ENCODE measurements at regions not wholly inside any gene's neighbourhood (a gene's known extent, or its start where the extent isn't known, plus 50 kb on each side); places are given as distances from the start of the nearest gene placed in this dataset.
A peak's percentile ranks its signal among the peaks of the same experiment; 100 is the strongest.

GRCh38 chr10:3016016-3016415, 51.3 kb upstream of the PFKP start:
- no peaks in the 10 kb centered on the region for H3K27me3 ChIP-seq (ENCODE audit: control insufficient read depth, insufficient read depth, low read length)
- H3K4me1 ChIP-seq (ENCODE audit: control insufficient read depth, insufficient read depth, low read length) = peaks cover 12% of the 10 kb centered on the region
- H3K36me3 ChIP-seq (ENCODE audit: control insufficient read depth, insufficient read depth, low read length) = no peaks in the 10 kb centered on the region
- no peak overlapping the region for H3K4me3 ChIP-seq (ENCODE audit: low read length)
- H3K27ac ChIP-seq (ENCODE audit: low read length) = no peak overlapping the region
- WGBS (ENCODE audit: insufficient coverage, low lambda C conversion rate) = 69% methylated on average over 6 of the region's 7 CpGs
- no peak for DNase-seq
- no peaks in the 10 kb centered on the region for H3K9me3 ChIP-seq (ENCODE audit: control insufficient read depth, low read depth, low read length)

DNA sequence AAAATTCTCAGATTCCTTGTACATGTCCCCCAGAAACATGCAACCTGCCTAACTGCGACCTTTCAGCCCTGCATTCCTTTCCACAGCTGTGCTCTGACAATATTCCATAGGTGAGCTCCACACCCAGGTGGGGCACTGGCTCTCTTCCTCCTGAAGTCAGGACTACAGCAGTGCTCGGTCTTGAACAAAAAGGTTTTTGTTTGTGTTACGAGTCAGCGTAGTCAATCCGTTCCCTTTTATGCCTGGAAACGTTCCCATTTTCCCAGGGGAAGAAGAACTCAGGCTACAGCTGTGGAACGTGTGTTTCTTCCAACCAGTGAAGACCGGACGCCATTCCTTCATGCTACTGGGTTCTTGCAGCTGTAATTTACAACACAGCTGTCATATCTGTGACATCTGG, 52.4 kb upstream of the PFKP start:
- H3K9me3 ChIP-seq (ENCODE audit: control insufficient read depth, low read depth, low read length) = no peaks in the 10 kb centered on the region
- H3K4me1 ChIP-seq (ENCODE audit: control insufficient read depth, insufficient read depth, low read length) = peaks cover 20% of the 10 kb centered on the region
- no peak overlapping the region for H3K4me3 ChIP-seq (ENCODE audit: low read length)
- peak; percentile 16 to 46 for DNase-seq
- H3K27ac ChIP-seq (ENCODE audit: low read length) = peak overlapping the region; percentile 34
- H3K36me3 ChIP-seq (ENCODE audit: control insufficient read depth, insufficient read depth, low read length) = no peaks in the 10 kb centered on the region
- WGBS (ENCODE audit: insufficient coverage, low lambda C conversion rate) = 27% methylated on average over 2 of the region's 9 CpGs
- no peaks in the 10 kb centered on the region for H3K27me3 ChIP-seq (ENCODE audit: control insufficient read depth, insufficient read depth, low read length)

DNA sequence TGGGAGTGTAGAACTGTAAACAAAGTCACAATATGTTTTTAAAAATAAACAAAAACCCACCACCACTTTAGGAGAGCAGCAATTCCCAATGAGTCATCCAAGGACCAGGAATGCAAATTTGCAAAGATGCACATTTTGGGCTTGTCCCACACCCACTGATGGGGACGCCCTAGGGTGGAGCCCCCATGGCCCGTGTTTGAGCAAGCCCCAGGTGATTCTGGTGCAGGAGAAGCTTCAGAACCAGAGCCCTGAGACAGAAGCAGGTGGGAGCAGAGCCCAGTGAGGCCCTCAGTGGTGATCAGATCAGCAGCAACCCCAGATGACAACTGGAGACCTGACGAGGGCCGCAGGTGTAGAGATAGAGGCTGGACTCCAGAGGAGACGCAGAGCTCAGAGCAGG, 55.1 kb upstream of the PFKP start:
- no peaks in the 10 kb centered on the region for H3K27me3 ChIP-seq (ENCODE audit: control insufficient read depth, insufficient read depth, low read length)

DNA sequence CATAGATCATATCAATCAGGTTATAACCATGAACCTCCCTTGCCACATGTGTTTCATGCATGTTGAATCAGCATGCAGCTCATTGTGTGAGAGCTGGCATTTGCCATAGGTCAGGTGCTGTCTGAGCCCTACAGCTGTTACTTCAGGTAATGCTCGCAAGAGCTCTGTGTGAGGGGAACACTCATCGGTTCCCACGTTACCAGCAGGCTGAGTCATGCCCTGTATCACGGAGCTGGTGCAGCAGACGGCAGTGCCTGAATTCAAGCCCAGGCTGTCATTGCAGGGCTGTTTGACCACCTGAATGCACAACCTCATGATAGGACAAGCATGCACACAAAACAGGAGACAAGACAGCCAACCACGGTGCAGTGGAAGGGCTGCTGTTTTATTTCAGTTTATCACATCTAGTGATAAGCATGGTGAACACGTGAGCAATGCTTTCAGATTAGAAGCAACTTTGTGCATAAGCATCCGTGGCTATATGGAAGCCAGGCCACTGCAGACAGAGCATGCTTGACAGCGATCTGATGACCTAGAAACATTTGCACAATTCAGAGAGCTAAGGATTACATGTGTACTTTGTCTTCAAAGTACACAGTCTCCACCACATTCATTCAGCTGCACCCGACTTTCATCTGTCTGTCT, 56.4 kb upstream of the PFKP start:
- peaks cover 27% of the 10 kb centered on the region for H3K4me1 ChIP-seq (ENCODE audit: control insufficient read depth, insufficient read depth, low read length)
- WGBS (ENCODE audit: insufficient coverage, low lambda C conversion rate) = no CpG with 5 or more reads among the region's 10 CpGs
- peak overlapping the region; percentile 39 for H3K27ac ChIP-seq (ENCODE audit: low read length)
- no peaks in the 10 kb centered on the region for H3K9me3 ChIP-seq (ENCODE audit: control insufficient read depth, low read depth, low read length)
- H3K36me3 ChIP-seq (ENCODE audit: control insufficient read depth, insufficient read depth, low read length) = no peaks in the 10 kb centered on the region
- DNase-seq = peak; percentile 76 to 77
- no peaks in the 10 kb centered on the region for H3K27me3 ChIP-seq (ENCODE audit: control insufficient read depth, insufficient read depth, low read length)
- H3K4me3 ChIP-seq (ENCODE audit: low read length) = no peak overlapping the region

More for the DNA sequence above, 55.1 kb upstream of the PFKP start:
- Histone ChIP-seq H3K9me3 (ENCODE audit: control insufficient read depth, low read depth, low read length) (no peaks in the 10 kb centered on the region), H3K27ac (ENCODE audit: low read length) (no peak overlapping the region), H3K4me1 (ENCODE audit: control insufficient read depth, insufficient read depth, low read length) (peaks cover 27% of the 10 kb centered on the region), H3K4me3 (ENCODE audit: low read length) (no peak overlapping the region), H3K36me3 (ENCODE audit: control insufficient read depth, insufficient read depth, low read length) (no peaks in the 10 kb centered on the region)
- WGBS (ENCODE audit: insufficient coverage, low lambda C conversion rate) = no CpG with 5 or more reads among the region's 5 CpGs
- DNase-seq = no peak

DNA sequence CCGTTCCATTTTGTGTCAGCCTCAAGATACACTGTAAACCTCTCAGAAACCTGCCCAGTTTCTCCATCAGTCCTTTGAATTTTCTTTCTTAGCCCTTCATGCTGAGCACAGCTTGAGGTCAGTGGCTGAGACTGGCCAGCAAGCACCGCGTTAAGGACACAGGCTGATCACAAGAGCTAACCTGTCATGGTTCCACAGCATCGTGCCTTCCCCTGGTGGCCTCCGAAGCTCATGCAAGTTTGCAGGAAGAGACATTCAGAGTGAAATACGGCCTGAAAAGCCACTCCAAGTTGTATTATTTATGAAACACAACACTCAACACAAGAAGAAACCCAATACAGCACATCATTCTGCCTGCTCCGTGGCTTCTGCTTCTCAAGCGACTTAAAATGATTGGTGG, 57.0 kb upstream of the PFKP start:
- Histone ChIP-seq H3K27me3 (ENCODE audit: control insufficient read depth, insufficient read depth, low read length) (no peaks in the 10 kb centered on the region), H3K27ac (ENCODE audit: low read length) (no peak overlapping the region), H3K9me3 (ENCODE audit: control insufficient read depth, low read depth, low read length) (no peaks in the 10 kb centered on the region), H3K4me1 (ENCODE audit: control insufficient read depth, insufficient read depth, low read length) (peaks cover 25% of the 10 kb centered on the region), H3K36me3 (ENCODE audit: control insufficient read depth, insufficient read depth, low read length) (no peaks in the 10 kb centered on the region), H3K4me3 (ENCODE audit: low read length) (no peak overlapping the region)
- WGBS (ENCODE audit: insufficient coverage, low lambda C conversion rate) = 100% methylated on average over 1 of the region's 8 CpGs
- no peak for DNase-seq

DNA sequence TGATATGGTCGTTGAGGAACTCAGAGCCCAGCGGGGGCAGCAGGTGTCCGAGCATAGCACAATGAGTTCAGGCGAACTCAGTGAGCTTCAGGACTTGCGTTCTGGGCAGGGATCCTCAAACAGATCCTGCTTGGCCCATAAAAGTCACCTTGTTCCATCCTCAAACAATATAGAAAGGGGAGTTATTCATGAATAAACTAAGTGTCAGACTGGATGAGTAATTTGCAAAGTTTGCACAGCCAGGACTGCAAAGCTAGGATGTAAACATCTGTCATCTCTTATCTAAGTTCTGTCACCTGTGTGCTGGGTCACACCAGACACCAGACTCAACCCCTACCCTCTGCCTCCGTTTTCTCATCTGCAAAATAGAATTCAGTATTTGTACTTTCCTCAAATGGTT, 58.0 kb upstream of the PFKP start:
- DNase-seq = no peak
- WGBS (ENCODE audit: insufficient coverage, low lambda C conversion rate) = no CpG with 5 or more reads among the region's 6 CpGs
- H3K4me3 ChIP-seq (ENCODE audit: low read length) = no peak overlapping the region
- H3K36me3 ChIP-seq (ENCODE audit: control insufficient read depth, insufficient read depth, low read length) = no peaks in the 10 kb centered on the region
- H3K27me3 ChIP-seq (ENCODE audit: control insufficient read depth, insufficient read depth, low read length) = no peaks in the 10 kb centered on the region
- H3K9me3 ChIP-seq (ENCODE audit: control insufficient read depth, low read depth, low read length) = no peaks in the 10 kb centered on the region
- no peak overlapping the region for H3K27ac ChIP-seq (ENCODE audit: low read length)
- H3K4me1 ChIP-seq (ENCODE audit: control insufficient read depth, insufficient read depth, low read length) = peaks cover 21% of the 10 kb centered on the region

- H3K4me3 ChIP-seq (ENCODE audit: low read length) = no peak overlapping the region
- H3K27me3 ChIP-seq (ENCODE audit: control insufficient read depth, insufficient read depth, low read length) = no peaks in the 10 kb centered on the region
- no peak for DNase-seq
- H3K9me3 ChIP-seq (ENCODE audit: control insufficient read depth, low read depth, low read length) = no peaks in the 10 kb centered on the region
- 71% methylated on average over 5 of the region's 12 CpGs for WGBS (ENCODE audit: insufficient coverage, low lambda C conversion rate)
- H3K4me1 ChIP-seq (ENCODE audit: control insufficient read depth, insufficient read depth, low read length) = peaks cover 21% of the 10 kb centered on the region
- H3K36me3 ChIP-seq (ENCODE audit: control insufficient read depth, insufficient read depth, low read length) = no peaks in the 10 kb centered on the region
- no peak overlapping the region for H3K27ac ChIP-seq (ENCODE audit: low read length)
These were observed 58.7 kb upstream of the PFKP start for GRCh38 chr10:3008518-3009195.

- Histone ChIP-seq H3K36me3 (ENCODE audit: control insufficient read depth, insufficient read depth, low read length) (no peaks in the 10 kb centered on the region), H3K9me3 (ENCODE audit: control insufficient read depth, low read depth, low read length) (no peaks in the 10 kb centered on the region), H3K27me3 (ENCODE audit: control insufficient read depth, insufficient read depth, low read length) (no peaks in the 10 kb centered on the region), H3K4me3 (ENCODE audit: low read length) (no peak overlapping the region), H3K27ac (ENCODE audit: low read length) (no peak overlapping the region), H3K4me1 (ENCODE audit: control insufficient read depth, insufficient read depth, low read length) (peaks cover 26% of the 10 kb centered on the region)
- WGBS (ENCODE audit: insufficient coverage, low lambda C conversion rate) = 80% methylated on average over 1 of the region's 1 CpG
- no peak for DNase-seq
These were observed 60.7 kb upstream of the PFKP start for GRCh38 chr10:3006607-3007006.

GRCh38 chr10:3006093-3006492, 61.3 kb upstream of the PFKP start:
- no peak overlapping the region for H3K4me3 ChIP-seq (ENCODE audit: low read length)
- WGBS (ENCODE audit: insufficient coverage, low lambda C conversion rate) = 80% methylated on average over 2 of the region's 3 CpGs
- H3K27me3 ChIP-seq (ENCODE audit: control insufficient read depth, insufficient read depth, low read length) = no peaks in the 10 kb centered on the region
- H3K36me3 ChIP-seq (ENCODE audit: control insufficient read depth, insufficient read depth, low read length) = no peaks in the 10 kb centered on the region
- DNase-seq = no peak
- peaks cover 25% of the 10 kb centered on the region for H3K4me1 ChIP-seq (ENCODE audit: control insufficient read depth, insufficient read depth, low read length)
- no peak overlapping the region for H3K27ac ChIP-seq (ENCODE audit: low read length)
- H3K9me3 ChIP-seq (ENCODE audit: control insufficient read depth, low read depth, low read length) = no peaks in the 10 kb centered on the region

DNA sequence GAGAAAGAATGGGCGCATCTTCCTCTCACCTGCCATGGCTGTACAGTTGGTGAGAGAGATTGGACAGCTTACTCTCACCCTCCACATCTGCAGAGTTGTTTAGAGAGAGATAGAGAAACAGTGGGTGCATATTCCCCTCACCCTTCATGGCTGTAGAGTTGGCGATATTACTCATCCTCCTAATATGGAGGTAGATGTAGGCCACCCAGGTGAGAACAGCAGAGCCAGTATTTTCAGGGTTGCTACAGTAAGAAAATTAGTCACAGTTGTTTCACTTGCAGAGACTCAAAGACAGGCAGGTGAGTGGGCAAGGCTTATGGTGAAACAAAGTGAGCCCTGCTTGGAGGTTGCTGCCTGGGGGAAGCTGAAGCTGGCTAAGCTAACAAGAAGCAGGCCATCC, 65.0 kb upstream of the PFKP start:
- H3K4me3 ChIP-seq (ENCODE audit: low read length) = no peak overlapping the region
- no peak for DNase-seq
- no peaks in the 10 kb centered on the region for H3K27me3 ChIP-seq (ENCODE audit: control insufficient read depth, insufficient read depth, low read length)
- no peaks in the 10 kb centered on the region for H3K9me3 ChIP-seq (ENCODE audit: control insufficient read depth, low read depth, low read length)
- H3K27ac ChIP-seq (ENCODE audit: low read length) = no peak overlapping the region
- no peaks in the 10 kb centered on the region for H3K36me3 ChIP-seq (ENCODE audit: control insufficient read depth, insufficient read depth, low read length)
- no CpG with 5 or more reads among the region's 2 CpGs for WGBS (ENCODE audit: insufficient coverage, low lambda C conversion rate)
- H3K4me1 ChIP-seq (ENCODE audit: control insufficient read depth, insufficient read depth, low read length) = peaks cover 15% of the 10 kb centered on the region

DNA sequence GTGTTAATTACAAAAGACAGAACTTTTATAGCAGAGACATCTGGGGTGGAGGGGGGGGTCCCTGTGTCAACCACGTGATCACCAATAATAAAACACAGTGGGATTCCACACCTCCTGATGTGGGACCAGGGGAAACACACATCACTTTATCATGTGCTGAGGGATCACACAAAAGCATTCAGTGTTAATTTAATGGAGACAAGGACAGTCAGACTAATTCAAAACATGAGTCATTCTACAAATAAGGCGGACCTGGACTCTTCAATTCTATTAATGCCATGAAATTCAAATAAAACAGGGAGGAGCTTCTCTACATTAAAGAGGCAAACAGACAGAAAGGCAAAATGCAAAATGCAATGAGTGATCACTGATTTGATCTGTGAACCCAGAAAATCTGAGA, 67.3 kb upstream of the PFKP start:
- DNase-seq = no peak
- Histone ChIP-seq H3K36me3 (ENCODE audit: control insufficient read depth, insufficient read depth, low read length) (no peaks in the 10 kb centered on the region), H3K9me3 (ENCODE audit: control insufficient read depth, low read depth, low read length) (no peaks in the 10 kb centered on the region), H3K27ac (ENCODE audit: low read length) (no peak overlapping the region), H3K27me3 (ENCODE audit: control insufficient read depth, insufficient read depth, low read length) (no peaks in the 10 kb centered on the region), H3K4me3 (ENCODE audit: low read length) (no peak overlapping the region), H3K4me1 (ENCODE audit: control insufficient read depth, insufficient read depth, low read length) (peaks cover 15% of the 10 kb centered on the region)
- WGBS (ENCODE audit: insufficient coverage, low lambda C conversion rate) = no CpG with 5 or more reads among the region's 2 CpGs

Data from large intestine (tissue), 3 donors.